Stimulated activated naive CD8-positive, alpha-beta T cell treated with anti-CD3 and anti-CD28 coated beads, Interleukin-15, Interleukin-2, amounts not matched to agents 100 ng/mL and 50 ng/mL, for 24 hours (primary cell): ENCODE measurements at regions not wholly inside any gene's neighbourhood (a gene's known extent, or its start where the extent isn't known, plus 50 kb on each side); places are given as distances from the start of the nearest gene placed in this dataset.

ENCODE experiments used
- H3K27ac Mint-ChIP-seq: one replicate; pipeline ENCODE4 v1.8.0; 2021; ENCODE audit warnings: mild to moderate bottlenecking, mixed read lengths
- H3K27me3 Mint-ChIP-seq: one replicate; pipeline ENCODE4 v1.8.0; 2021; ENCODE audit warnings: mixed read lengths
- H3K36me3 Mint-ChIP-seq: one replicate; pipeline ENCODE4 v1.8.0; 2021; ENCODE audit warnings: low read depth, mixed read lengths
- H3K4me1 Mint-ChIP-seq: one replicate; pipeline ENCODE4 v1.8.0; 2021; ENCODE audit warnings: low read depth, mixed read lengths
- H3K4me3 Mint-ChIP-seq: one replicate; pipeline ENCODE4 v1.8.0; 2021; ENCODE audit warnings: mild to moderate bottlenecking, mixed read lengths
- H3K9me3 Mint-ChIP-seq: one replicate; pipeline ENCODE4 v1.8.0; 2021; ENCODE audit warnings: mixed read lengths

- Mint-ChIP-seq H3K4me1 (no peaks in the 10 kb centered on the region), H3K9me3 (no peaks in the 10 kb centered on the region), H3K27me3 (peaks cover 3% of the 10 kb centered on the region), H3K27ac (no peak overlapping the region), H3K4me3 (no peak overlapping the region), H3K36me3 (no peaks in the 10 kb centered on the region)
Measured at GRCh38 chr7:25752154-25752553, 399.8 kb upstream of the NFE2L3 start.

- H3K9me3 Mint-ChIP-seq = no peaks in the 10 kb centered on the region
- no peaks in the 10 kb centered on the region for H3K4me1 Mint-ChIP-seq
- H3K27me3 Mint-ChIP-seq = peaks cover 3% of the 10 kb centered on the region
- H3K36me3 Mint-ChIP-seq = no peaks in the 10 kb centered on the region
- no peak overlapping the region for H3K27ac Mint-ChIP-seq
- H3K4me3 Mint-ChIP-seq = no peak overlapping the region
Measured at GRCh38 chr7:25752967-25753791, 398.8 kb upstream of the NFE2L3 start.

- Mint-ChIP-seq H3K36me3 (no peaks in the 10 kb centered on the region), H3K27me3 (peaks cover 3% of the 10 kb centered on the region), H3K4me3 (no peak overlapping the region), H3K9me3 (no peaks in the 10 kb centered on the region), H3K27ac (no peak overlapping the region), H3K4me1 (no peaks in the 10 kb centered on the region)
Measured at GRCh38 chr7:25753837-25754236, 398.2 kb upstream of the NFE2L3 start.

- no peaks in the 10 kb centered on the region for H3K9me3 Mint-ChIP-seq
- no peaks in the 10 kb centered on the region for H3K36me3 Mint-ChIP-seq
- H3K27me3 Mint-ChIP-seq = peaks cover 5% of the 10 kb centered on the region
- H3K27ac Mint-ChIP-seq = no peak overlapping the region
- no peak overlapping the region for H3K4me3 Mint-ChIP-seq
- H3K4me1 Mint-ChIP-seq = no peaks in the 10 kb centered on the region
Measured at GRCh38 chr7:25754333-25754732, 397.7 kb upstream of the NFE2L3 start.

- Mint-ChIP-seq H3K4me1 (no peaks in the 10 kb centered on the region), H3K27ac (no peak overlapping the region), H3K4me3 (no peak overlapping the region), H3K9me3 (no peaks in the 10 kb centered on the region), H3K27me3 (peaks cover 9% of the 10 kb centered on the region), H3K36me3 (no peaks in the 10 kb centered on the region)
Measured at GRCh38 chr7:25754751-25755150, 397.2 kb upstream of the NFE2L3 start.

- no peak overlapping the region for H3K27ac Mint-ChIP-seq
- no peaks in the 10 kb centered on the region for H3K36me3 Mint-ChIP-seq
- no peak overlapping the region for H3K4me3 Mint-ChIP-seq
- H3K9me3 Mint-ChIP-seq = no peaks in the 10 kb centered on the region
- peaks cover 12% of the 10 kb centered on the region for H3K27me3 Mint-ChIP-seq
- H3K4me1 Mint-ChIP-seq = no peaks in the 10 kb centered on the region
Measured at GRCh38 chr7:25756601-25757000, 395.4 kb upstream of the NFE2L3 start.

- H3K36me3 Mint-ChIP-seq = no peaks in the 10 kb centered on the region
- peaks cover 9% of the 10 kb centered on the region for H3K27me3 Mint-ChIP-seq
Measured at GRCh38 chr7:25758559-25758958, 393.4 kb upstream of the NFE2L3 start.

GRCh38 chr7:25759286-25759685 is 392.7 kb upstream of the NFE2L3 start:
- no peak overlapping the region for H3K4me3 Mint-ChIP-seq
- H3K4me1 Mint-ChIP-seq = no peaks in the 10 kb centered on the region

More at GRCh38 chr7:25758559-25758958, 393.4 kb upstream of the NFE2L3 start:
- no peak overlapping the region for H3K4me3 Mint-ChIP-seq
- H3K4me1 Mint-ChIP-seq = no peaks in the 10 kb centered on the region
- H3K9me3 Mint-ChIP-seq = no peaks in the 10 kb centered on the region
- H3K27ac Mint-ChIP-seq = no peak overlapping the region

GRCh38 chr7:25759748-25760147 is 392.2 kb upstream of the NFE2L3 start:
- Mint-ChIP-seq H3K9me3 (no peaks in the 10 kb centered on the region), H3K27me3 (peaks cover 9% of the 10 kb centered on the region), H3K36me3 (no peaks in the 10 kb centered on the region), H3K4me3 (no peak overlapping the region), H3K4me1 (no peaks in the 10 kb centered on the region), H3K27ac (no peak overlapping the region)

More at GRCh38 chr7:25759286-25759685, 392.7 kb upstream of the NFE2L3 start:
- H3K27me3 Mint-ChIP-seq = peaks cover 9% of the 10 kb centered on the region
- no peaks in the 10 kb centered on the region for H3K36me3 Mint-ChIP-seq
- H3K9me3 Mint-ChIP-seq = no peaks in the 10 kb centered on the region
- no peak overlapping the region for H3K27ac Mint-ChIP-seq

- no peaks in the 10 kb centered on the region for H3K9me3 Mint-ChIP-seq
- H3K4me3 Mint-ChIP-seq = no peak overlapping the region
- H3K36me3 Mint-ChIP-seq = no peaks in the 10 kb centered on the region
- H3K27ac Mint-ChIP-seq = no peak overlapping the region
- peaks cover 9% of the 10 kb centered on the region for H3K27me3 Mint-ChIP-seq
- H3K4me1 Mint-ChIP-seq = no peaks in the 10 kb centered on the region
Measured at GRCh38 chr7:25762511-25763462, 389.2 kb upstream of the NFE2L3 start.

- Mint-ChIP-seq H3K4me1 (no peaks in the 10 kb centered on the region), H3K27me3 (peaks cover 9% of the 10 kb centered on the region), H3K27ac (no peak overlapping the region), H3K36me3 (no peaks in the 10 kb centered on the region), H3K9me3 (no peaks in the 10 kb centered on the region), H3K4me3 (no peak overlapping the region)
Measured at GRCh38 chr7:25763463-25763860, 388.5 kb upstream of the NFE2L3 start.

- Mint-ChIP-seq H3K36me3 (no peaks in the 10 kb centered on the region), H3K4me1 (no peaks in the 10 kb centered on the region), H3K4me3 (no peak overlapping the region), H3K9me3 (no peaks in the 10 kb centered on the region), H3K27me3 (peaks cover 3% of the 10 kb centered on the region), H3K27ac (no peak overlapping the region)
Measured at GRCh38 chr7:25765110-25765655, 386.8 kb upstream of the NFE2L3 start.

- no peak overlapping the region for H3K4me3 Mint-ChIP-seq
- no peaks in the 10 kb centered on the region for H3K4me1 Mint-ChIP-seq
- H3K36me3 Mint-ChIP-seq = no peaks in the 10 kb centered on the region
- no peaks in the 10 kb centered on the region for H3K9me3 Mint-ChIP-seq
- no peak overlapping the region for H3K27ac Mint-ChIP-seq
- H3K27me3 Mint-ChIP-seq = peaks cover 7% of the 10 kb centered on the region
Measured at GRCh38 chr7:25770235-25770634, 381.8 kb upstream of the NFE2L3 start.

- H3K27me3 Mint-ChIP-seq = peaks cover 7% of the 10 kb centered on the region
- no peaks in the 10 kb centered on the region for H3K4me1 Mint-ChIP-seq
- H3K36me3 Mint-ChIP-seq = no peaks in the 10 kb centered on the region
- H3K9me3 Mint-ChIP-seq = no peaks in the 10 kb centered on the region
- H3K27ac Mint-ChIP-seq = no peak overlapping the region
- no peak overlapping the region for H3K4me3 Mint-ChIP-seq
Measured at GRCh38 chr7:25770670-25771069, 381.3 kb upstream of the NFE2L3 start.

- no peak overlapping the region for H3K4me3 Mint-ChIP-seq
- no peaks in the 10 kb centered on the region for H3K4me1 Mint-ChIP-seq
- no peaks in the 10 kb centered on the region for H3K9me3 Mint-ChIP-seq
- no peaks in the 10 kb centered on the region for H3K36me3 Mint-ChIP-seq
- no peak overlapping the region for H3K27ac Mint-ChIP-seq
- peaks cover 7% of the 10 kb centered on the region for H3K27me3 Mint-ChIP-seq
Measured at GRCh38 chr7:25771491-25771890, 380.5 kb upstream of the NFE2L3 start.
